ENCODE measurements at regions not wholly inside any gene's neighbourhood (a gene's known extent, or its start where the extent isn't known, plus 50 kb on each side); places are given as distances from the start of the nearest gene placed in this dataset.

GRCh38 chr7:24199978-24200377 is 84.0 kb upstream of the NPY start:
- DNase-seq (ENCODE audit: low read depth in 2 of 2), result no peak

GRCh38 chr7:24200407-24200966 is 83.5 kb upstream of the NPY start:
- DNase-seq (ENCODE audit: low read depth in 2 of 2), result no peak

- no peak for DNase-seq (ENCODE audit: low read depth in 2 of 2)
These were observed 82.8 kb upstream of the NPY start for GRCh38 chr7:24201226-24201625.

GRCh38 chr7:24212073-24212472 is 71.9 kb upstream of the NPY start:
- DNase-seq (ENCODE audit: low read depth in 2 of 2), result no peak

- DNase-seq (ENCODE audit: low read depth in 2 of 2), result no peak
These were observed 70.7 kb upstream of the NPY start for GRCh38 chr7:24213311-24213710.

GRCh38 chr7:24214670-24215069 is 69.3 kb upstream of the NPY start:
- no peak for DNase-seq (ENCODE audit: low read depth in 2 of 2)

- no peak for DNase-seq (ENCODE audit: low read depth in 2 of 2)
These were observed 67.3 kb upstream of the NPY start for GRCh38 chr7:24216576-24217125.

- no peak for DNase-seq (ENCODE audit: low read depth in 2 of 2)
These were observed 62.5 kb upstream of the NPY start for GRCh38 chr7:24221500-24221899.

GRCh38 chr7:24227068-24227467 is 56.9 kb upstream of the NPY start:
- DNase-seq (ENCODE audit: low read depth in 2 of 2), result no peak

- DNase-seq (ENCODE audit: low read depth in 2 of 2), result peak in 1 of 2 donors; percentile 8
These were observed 56.2 kb upstream of the NPY start for GRCh38 chr7:24227603-24228359.

- DNase-seq (ENCODE audit: low read depth in 2 of 2), result no peak
These were observed 54.3 kb upstream of the NPY start for GRCh38 chr7:24229481-24230226.

GRCh38 chr7:24231493-24231892 is 52.5 kb upstream of the NPY start:
- no peak for DNase-seq (ENCODE audit: low read depth in 2 of 2)

GRCh38 chr7:24233386-24233785 is 50.6 kb upstream of the NPY start:
- no peak for DNase-seq (ENCODE audit: low read depth in 2 of 2)

Data from activated CD4-positive, alpha-beta T cell treated with anti-CD3 and anti-CD28 coated beads for 24 hours (primary cell).